ENCODE measurements at regions not wholly inside any gene's neighbourhood (a gene's known extent, or its start where the extent isn't known, plus 50 kb on each side); places are given as distances from the start of the nearest gene placed in this dataset.
"Not testable (repeated sequence)": the region's sequence is repeated elsewhere in the genome, so short reads cannot be mapped to it uniquely, and the experiment has no call there.

DNA sequence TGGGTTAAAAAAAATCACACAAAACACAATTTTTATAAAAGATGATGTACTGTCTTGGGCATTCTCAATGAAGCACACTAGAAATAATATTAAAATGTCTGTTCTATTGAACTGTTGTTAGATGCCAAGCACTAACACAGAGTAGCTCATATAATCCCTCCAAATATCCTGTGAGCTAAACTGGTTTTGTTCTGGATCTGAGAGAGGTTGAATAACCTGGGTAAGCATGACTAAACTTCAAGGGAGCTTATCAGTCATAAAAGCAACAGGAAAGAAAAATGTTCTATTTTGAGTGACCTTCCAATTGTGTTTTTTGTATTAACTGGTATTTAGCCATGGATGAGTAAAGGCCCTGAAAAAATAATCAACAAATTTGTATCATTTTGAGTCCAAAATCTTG, 175.3 kb downstream of the SMC2 start:
- no peak for ATAC-seq
- intact Hi-C loops (cut with DNase I, micrococcal nuclease), result no loop called here
- no peak for DNase-seq

DNA sequence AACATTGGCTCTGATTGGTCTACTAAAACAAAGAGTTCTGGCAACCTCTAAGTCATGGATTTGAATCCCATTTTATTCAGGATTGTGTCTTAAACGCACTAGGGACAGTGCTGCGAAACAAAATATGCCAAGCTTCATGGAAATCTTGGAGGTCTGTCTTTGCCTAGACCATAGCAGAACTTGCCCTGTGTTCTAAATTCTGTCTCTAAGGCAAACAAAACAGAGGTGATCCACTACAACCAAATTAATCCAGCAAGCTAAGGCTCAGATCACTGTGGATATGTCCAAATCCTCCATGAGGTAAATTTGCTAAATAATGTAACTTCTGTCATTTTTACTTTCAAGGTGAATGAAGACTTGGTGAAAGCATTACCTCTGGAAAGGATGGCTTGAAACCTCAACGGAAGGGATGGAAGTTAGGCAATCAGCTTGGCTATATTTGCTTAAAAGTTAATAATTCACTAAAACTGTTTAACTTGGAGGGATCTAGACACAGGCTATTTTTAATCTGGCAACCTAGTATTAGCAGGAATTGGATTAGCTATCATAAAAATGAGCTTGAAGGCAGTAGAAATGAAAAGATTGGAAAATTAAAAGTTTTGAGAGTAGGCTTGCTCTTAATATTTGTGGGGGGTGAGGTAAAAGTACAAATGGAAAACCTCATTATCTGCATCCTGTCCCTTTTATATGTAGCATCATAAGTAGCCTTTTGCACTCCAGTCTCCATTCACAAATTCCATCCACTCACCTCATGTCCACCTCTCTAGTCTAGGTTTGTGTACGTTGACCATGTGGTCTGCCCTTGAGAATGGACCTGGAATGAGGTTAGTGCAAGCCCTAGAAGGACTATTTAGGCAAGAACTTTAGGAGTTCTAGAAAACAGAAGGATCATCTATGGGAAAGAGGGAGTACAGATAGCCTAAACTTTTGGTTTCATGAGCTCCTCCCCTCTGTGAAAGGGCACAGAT, 176.2 kb downstream of the SMC2 start:
- ATAC-seq, result peak; percentile 94
- intact Hi-C loops (cut with DNase I, micrococcal nuclease), result no loop called here
- DNase-seq, result no peak

GRCh38 chr9:104276709-104277245, 182.7 kb downstream of the SMC2 start:
- intact Hi-C loops (cut with DNase I, micrococcal nuclease), result no loop called here
- DNase-seq (no peak), ATAC-seq (no peak)

GRCh38 chr9:104278929-104279496, 184.9 kb downstream of the SMC2 start:
- DNase-seq, result no peak
- intact Hi-C loops (cut with DNase I, micrococcal nuclease), result no loop called here
- no peak for ATAC-seq

- ATAC-seq, result no peak
- no peak for DNase-seq
- intact Hi-C loops (cut with DNase I, micrococcal nuclease), result no loop called here
Measured at GRCh38 chr9:104279535-104280177, 185.5 kb downstream of the SMC2 start.

GRCh38 chr9:104280178-104280560, 186.1 kb downstream of the SMC2 start:
- ATAC-seq (no peak), DNase-seq (no peak)
- intact Hi-C loops (cut with DNase I, micrococcal nuclease), result no loop called here

DNA sequence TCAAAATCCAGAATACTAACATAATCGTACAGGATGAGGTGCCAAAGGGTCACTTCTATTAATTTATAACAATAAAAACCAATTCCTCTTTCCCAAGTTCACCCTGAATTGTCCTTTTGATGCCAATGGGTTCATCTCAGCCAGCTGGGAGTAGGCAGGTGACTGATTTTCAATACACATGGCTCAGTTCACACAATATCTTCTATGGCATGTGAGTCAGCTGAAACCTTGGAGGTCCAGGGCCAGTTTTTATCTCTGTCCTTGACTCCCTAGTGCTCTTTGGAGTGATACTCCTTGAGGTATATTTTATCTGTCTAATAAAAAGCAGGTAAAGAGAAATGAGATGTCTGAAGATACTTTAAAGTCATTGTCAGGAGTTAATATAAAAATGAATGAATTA, 186.6 kb downstream of the SMC2 start:
- DNase-seq (no peak), ATAC-seq (no peak)
- intact Hi-C loops (cut with DNase I, micrococcal nuclease), result no loop called here

DNA sequence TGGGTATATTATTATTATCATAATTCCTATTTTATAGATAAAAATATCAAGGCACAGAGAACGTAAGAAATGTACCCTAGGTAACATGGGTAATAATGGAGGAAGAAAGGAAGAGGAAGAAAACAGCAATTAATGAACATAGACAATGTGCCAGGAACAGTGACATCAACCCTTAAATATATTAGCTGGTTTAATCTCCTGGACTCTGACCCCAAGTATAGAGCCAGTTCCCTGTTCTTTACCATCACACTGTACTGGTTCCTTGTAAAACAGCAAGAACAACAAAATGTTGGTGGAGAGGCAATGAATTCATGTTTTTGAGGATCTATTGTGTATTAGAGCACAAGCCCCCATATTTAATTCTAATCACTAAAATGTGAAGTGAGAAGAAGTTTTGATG, 192.1 kb downstream of the SMC2 start:
- peak; percentile 91 for ATAC-seq
- intact Hi-C loops (cut with DNase I, micrococcal nuclease), result no loop called here
- no peak for DNase-seq

DNA sequence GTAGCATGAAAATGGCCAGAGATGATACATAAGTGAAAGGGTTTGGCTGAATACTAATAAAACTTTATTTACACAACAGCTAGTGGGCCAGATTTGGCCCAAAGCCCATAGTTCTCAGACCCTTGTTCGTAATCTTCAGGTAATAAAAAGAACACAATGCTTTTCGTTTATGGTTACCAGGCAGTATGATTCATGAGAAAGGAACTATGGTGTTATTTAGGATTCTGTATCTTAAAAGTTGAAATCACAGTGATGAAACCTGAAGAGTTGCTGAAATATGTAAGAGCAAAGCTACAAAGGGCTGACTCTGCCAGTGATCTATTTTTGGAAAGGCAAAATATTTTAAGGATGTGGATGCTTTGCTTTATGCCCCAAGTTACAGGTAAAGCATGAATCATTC, 192.7 kb downstream of the SMC2 start:
- peak; percentile 61 for ATAC-seq
- intact Hi-C loops (cut with DNase I, micrococcal nuclease), result no loop called here
- DNase-seq, result peak; percentile 31 to 49

GRCh38 chr9:104287253-104287878, 193.3 kb downstream of the SMC2 start:
- DNase-seq (no peak), ATAC-seq (no peak)
- intact Hi-C loops (cut with DNase I, micrococcal nuclease), result no loop called here

GRCh38 chr9:104293877-104294276, 199.8 kb downstream of the SMC2 start:
- intact Hi-C loops (cut with DNase I, micrococcal nuclease), result no loop called here
- ATAC-seq, result no peak
- no peak for DNase-seq

- ATAC-seq, result no peak
- no peak for DNase-seq
- intact Hi-C loops (cut with DNase I, micrococcal nuclease), result no loop called here
Measured at GRCh38 chr9:104300124-104300523, 203.9 kb upstream of the OR13F1 start.

DNA sequence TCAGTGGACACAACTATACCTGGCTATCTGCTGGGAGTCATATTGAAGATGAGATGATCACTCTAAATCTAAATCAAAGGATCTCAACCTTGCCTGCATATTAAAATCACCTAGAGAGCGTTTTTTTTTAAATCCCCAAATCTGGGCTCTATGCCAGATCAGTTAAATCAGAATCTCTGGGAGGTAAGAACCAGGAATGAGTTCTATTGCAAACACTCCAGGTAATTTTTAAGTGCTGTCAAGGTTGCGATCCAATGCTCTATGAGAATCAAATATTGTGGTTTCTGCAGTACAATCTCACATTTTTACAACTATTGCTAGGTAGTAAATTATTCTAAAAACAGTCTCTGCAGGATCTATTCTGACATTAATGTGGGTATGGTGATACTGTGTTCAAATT, 202.3 kb upstream of the OR13F1 start:
- intact Hi-C loops (cut with DNase I, micrococcal nuclease), result no loop called here
- no peak for DNase-seq
- ATAC-seq, result no peak

- intact Hi-C loops (cut with DNase I, micrococcal nuclease), result no loop called here
- DNase-seq, result no peak
- no peak for ATAC-seq
Measured at GRCh38 chr9:104302775-104303174, 201.3 kb upstream of the OR13F1 start.

DNA sequence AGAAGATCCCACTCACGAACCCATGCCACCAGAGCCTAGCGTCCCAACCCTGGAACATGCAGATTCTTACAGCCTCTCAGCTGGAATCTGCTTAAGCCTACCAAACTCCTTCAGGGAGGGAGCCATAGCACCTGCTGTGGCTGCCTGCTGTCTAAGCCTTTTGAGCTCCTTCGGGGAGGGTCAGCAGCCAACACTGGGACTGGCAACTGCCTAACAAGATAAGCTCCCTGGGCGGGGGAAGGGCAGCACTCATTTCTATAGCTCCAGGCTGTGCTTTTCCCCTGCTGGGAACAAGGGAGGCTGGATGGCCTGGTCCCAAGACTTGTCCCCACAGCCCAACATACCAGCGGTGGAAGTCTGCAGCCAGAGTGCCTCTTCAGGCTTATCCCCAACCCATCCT, 199.1 kb upstream of the OR13F1 start:
- ATAC-seq (no peak), DNase-seq (no peak)
- intact Hi-C loops (cut with DNase I, micrococcal nuclease), result no loop called here

DNA sequence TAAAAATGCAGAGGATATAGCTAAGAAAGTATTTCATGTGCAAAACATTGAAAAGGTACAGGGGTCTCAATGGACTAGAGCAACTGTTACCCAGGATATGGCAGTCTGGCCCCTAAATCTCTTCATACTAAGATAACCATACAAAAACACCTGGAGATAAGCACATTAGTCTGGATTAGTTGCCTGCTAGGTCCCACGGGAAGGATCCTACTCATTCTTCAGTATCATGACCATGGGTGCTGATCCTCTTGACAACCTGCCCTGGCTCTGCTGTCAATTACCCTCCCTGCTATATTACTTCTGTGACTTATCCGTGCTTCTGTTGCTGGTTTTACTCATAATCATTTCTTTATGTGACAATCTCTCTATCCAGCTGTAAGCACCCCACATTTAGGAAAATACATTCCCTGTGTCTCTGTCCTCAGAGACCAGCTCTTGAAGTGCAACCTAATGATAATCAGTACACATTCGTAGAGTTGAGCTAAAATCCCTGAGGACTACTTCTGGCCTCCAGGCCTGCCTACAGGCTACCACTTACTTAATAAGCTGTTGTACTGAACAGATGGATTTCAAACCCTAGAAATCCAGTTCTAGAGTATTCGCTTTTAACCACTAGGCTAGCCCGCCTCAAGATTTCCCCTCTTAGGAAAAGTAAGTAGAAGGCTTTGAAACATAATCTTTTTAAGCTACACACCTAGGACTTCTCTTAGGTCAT, 190.5 kb upstream of the OR13F1 start:
- DNase-seq (no peak), ATAC-seq (no peak)
- intact Hi-C loops (cut with DNase I, micrococcal nuclease), result no loop called here

GRCh38 chr9:104316201-104317009, 187.7 kb upstream of the OR13F1 start:
- ATAC-seq; DNase-seq; intact Hi-C loops (cut with DNase I, micrococcal nuclease): not testable (repeated sequence)

- intact Hi-C loops (cut with DNase I, micrococcal nuclease), result no loop called here
- DNase-seq, result no peak
- ATAC-seq, result no peak
Measured at GRCh38 chr9:104319198-104319597, 184.9 kb upstream of the OR13F1 start.

All from left colon (tissue), 2 donors.